DND-41 (cell line): ENCODE measurements at regions not wholly inside any gene's neighbourhood (a gene's known extent, or its start where the extent isn't known, plus 50 kb on each side); places are given as distances from the start of the nearest gene placed in this dataset.

Experiments used
- EZH2 ChIP-seq: IDR thresholded peaks from 3 replicates; pipeline ENCODE4 v1.6.1; 2012; ENCODE audit warnings: borderline replicate concordance, low read depth, mild to moderate bottlenecking, moderate library complexity, low read length, inconsistent platforms; ENCODE audit not compliant: severe bottlenecking
- TF ChIP-seq, protein P1 (sequence below): IDR thresholded peaks from 2 replicates; pipeline ENCODE4 v1.5.1; 2012; ENCODE audit warnings: borderline replicate concordance, low read length, moderate library complexity, mild to moderate bottlenecking; ENCODE audit not compliant: poor library complexity, severe bottlenecking; ENCODE audit errors: extremely low read depth

GRCh38 chr16:29139261-29139802, 154.5 kb downstream of the LAT start:
- TF ChIP-seq EZH2 = no peak
- TF ChIP-seq, protein P1, sequence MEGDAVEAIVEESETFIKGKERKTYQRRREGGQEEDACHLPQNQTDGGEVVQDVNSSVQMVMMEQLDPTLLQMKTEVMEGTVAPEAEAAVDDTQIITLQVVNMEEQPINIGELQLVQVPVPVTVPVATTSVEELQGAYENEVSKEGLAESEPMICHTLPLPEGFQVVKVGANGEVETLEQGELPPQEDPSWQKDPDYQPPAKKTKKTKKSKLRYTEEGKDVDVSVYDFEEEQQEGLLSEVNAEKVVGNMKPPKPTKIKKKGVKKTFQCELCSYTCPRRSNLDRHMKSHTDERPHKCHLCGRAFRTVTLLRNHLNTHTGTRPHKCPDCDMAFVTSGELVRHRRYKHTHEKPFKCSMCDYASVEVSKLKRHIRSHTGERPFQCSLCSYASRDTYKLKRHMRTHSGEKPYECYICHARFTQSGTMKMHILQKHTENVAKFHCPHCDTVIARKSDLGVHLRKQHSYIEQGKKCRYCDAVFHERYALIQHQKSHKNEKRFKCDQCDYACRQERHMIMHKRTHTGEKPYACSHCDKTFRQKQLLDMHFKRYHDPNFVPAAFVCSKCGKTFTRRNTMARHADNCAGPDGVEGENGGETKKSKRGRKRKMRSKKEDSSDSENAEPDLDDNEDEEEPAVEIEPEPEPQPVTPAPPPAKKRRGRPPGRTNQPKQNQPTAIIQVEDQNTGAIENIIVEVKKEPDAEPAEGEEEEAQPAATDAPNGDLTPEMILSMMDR = no peak
